ENCODE measurements at regions not wholly inside any gene's neighbourhood (a gene's known extent, or its start where the extent isn't known, plus 50 kb on each side); places are given as distances from the start of the nearest gene placed in this dataset.

GRCh38 chr7:11300241-11300640, 326.6 kb downstream of the PHF14 start:
- no peak for TF ChIP-seq EGR1 (IDR thresholded peaks at IDR 0.05; ENCODE audit: low read depth in 2 of 2)
- 93% methylated on average over 5 of the region's 5 CpGs for WGBS
- H3K27ac ChIP-seq (ENCODE audit: low read depth in 1 of 2, low read length in 2 of 2), result no peak overlapping the region
- H3K4me3 ChIP-seq (ENCODE audit: low read depth in 1 of 3, low read length in 3 of 3), result no peak overlapping the region
- H3K9ac ChIP-seq (ENCODE audit: low read depth in 1 of 2, low read length in 2 of 2), result no peak overlapping the region
- no peaks in the 10 kb centered on the region for H3K27me3 ChIP-seq (ENCODE audit: control insufficient read depth in 4 of 4, insufficient read depth in 4 of 4, low read length in 3 of 4)
- no peaks in the 10 kb centered on the region for H3K36me3 ChIP-seq (ENCODE audit: control insufficient read depth in 4 of 4, insufficient read depth in 3 of 4, low read depth in 1 of 4, low read length in 3 of 4)
- DNase-seq (ENCODE audit: low spot score), result no peak
- H3K9me3 ChIP-seq (ENCODE audit: control insufficient read depth in 4 of 4, low read length in 3 of 4), result no peaks in the 10 kb centered on the region
- no peaks in the 10 kb centered on the region for H3K4me1 ChIP-seq (ENCODE audit: control insufficient read depth in 4 of 4, insufficient read depth in 4 of 4, low read length in 3 of 4)

- no peak overlapping the region for H3K4me3 ChIP-seq (ENCODE audit: low read depth in 1 of 3, low read length in 3 of 3)
- TF ChIP-seq HNF4A (conservative IDR thresholded peaks at IDR 0.05) (no peak), ZBTB33 (IDR thresholded peaks at IDR 0.05) (no peak), JUND (IDR thresholded peaks at IDR 0.05) (no peak), NR2F2 (IDR thresholded peaks at IDR 0.05) (no peak), MAX (IDR thresholded peaks at IDR 0.05) (no peak), CTCF (IDR thresholded peaks at IDR 0.05; ENCODE audit: low read depth, low read length, missing input control) (no peak), EGR1 (IDR thresholded peaks at IDR 0.05; ENCODE audit: low read depth in 2 of 2) (no peak), TAF1 (conservative IDR thresholded peaks at IDR 0.05) (no peak), HNF4G (IDR thresholded peaks at IDR 0.05) (no peak), RXRA (IDR thresholded peaks at IDR 0.05) (no peak), YY1 (IDR thresholded peaks at IDR 0.05) (no peak), RAD21 (IDR thresholded peaks at IDR 0.05) (no peak), REST (IDR thresholded peaks at IDR 0.05) (no peak), FOXA2 (IDR thresholded peaks at IDR 0.05) (no peak), ATF3 (IDR thresholded peaks at IDR 0.05) (no peak), FOXA1 (IDR thresholded peaks at IDR 0.05) (no peak), SP1 (IDR thresholded peaks at IDR 0.05) (no peak), GABPA (IDR thresholded peaks at IDR 0.05 in 1 of 2, conservative IDR thresholded peaks at IDR 0.05 in 1 of 2) (no peak)
- H3K27ac ChIP-seq (ENCODE audit: low read depth in 1 of 2, low read length in 2 of 2), result no peak overlapping the region
- H3K36me3 ChIP-seq (ENCODE audit: control insufficient read depth in 4 of 4, insufficient read depth in 3 of 4, low read depth in 1 of 4, low read length in 3 of 4), result no peaks in the 10 kb centered on the region
- no peak for DNase-seq (ENCODE audit: low spot score)
- H3K27me3 ChIP-seq (ENCODE audit: control insufficient read depth in 4 of 4, insufficient read depth in 4 of 4, low read length in 3 of 4), result no peaks in the 10 kb centered on the region
- no peaks in the 10 kb centered on the region for H3K4me1 ChIP-seq (ENCODE audit: control insufficient read depth in 4 of 4, insufficient read depth in 4 of 4, low read length in 3 of 4)
- H3K9ac ChIP-seq (ENCODE audit: low read depth in 1 of 2, low read length in 2 of 2), result no peak overlapping the region
- H3K9me3 ChIP-seq (ENCODE audit: control insufficient read depth in 4 of 4, low read length in 3 of 4), result no peaks in the 10 kb centered on the region
These were observed 328.4 kb downstream of the PHF14 start for GRCh38 chr7:11302121-11302520.

Measured in liver (tissue), 8 donors.